GM23248 (cell line): ENCODE measurements at regions not wholly inside any gene's neighbourhood (a gene's known extent, or its start where the extent isn't known, plus 50 kb on each side); places are given as distances from the start of the nearest gene placed in this dataset.

Experiments
- EZH2 ChIP-seq: fragments of 200-600 bp; sonication (generic); IDR thresholded peaks from 2 replicates; pipeline ENCODE4 v1.6.1; 2018; ENCODE audit warnings: antibody characterized with exemption, mild to moderate bottlenecking; ENCODE audit not compliant: insufficient read depth, poor library complexity, severe bottlenecking
- EZH2phosphoT487 ChIP-seq: fragments of 200-600 bp; sonication (generic); IDR thresholded peaks from 2 replicates; pipeline ENCODE4 v1.6.1; 2018; ENCODE audit warnings: antibody characterized with exemption, moderate library complexity, mild to moderate bottlenecking, low read depth; ENCODE audit not compliant: insufficient read depth

GRCh38 chr2:40680547-40680946, 228.7 kb upstream of the SLC8A1 start:
- TF ChIP-seq EZH2 (no peak), EZH2phosphoT487 (no peak)
